Effector CD4-positive, alpha-beta T cell (primary cell): ENCODE measurements at regions not wholly inside any gene's neighbourhood (a gene's known extent, or its start where the extent isn't known, plus 50 kb on each side); places are given as distances from the start of the nearest gene placed in this dataset.
A peak's percentile ranks its signal among the peaks of the same experiment; 100 is the strongest.
"Not testable (repeated sequence)": the region's sequence is repeated elsewhere in the genome, so short reads cannot be mapped to it uniquely, and the experiment has no call there.

Source experiments
- DNase-seq: peaks from one replicate; pipeline ENCODE4 v3.0.0-alpha.2; 2020

DNA sequence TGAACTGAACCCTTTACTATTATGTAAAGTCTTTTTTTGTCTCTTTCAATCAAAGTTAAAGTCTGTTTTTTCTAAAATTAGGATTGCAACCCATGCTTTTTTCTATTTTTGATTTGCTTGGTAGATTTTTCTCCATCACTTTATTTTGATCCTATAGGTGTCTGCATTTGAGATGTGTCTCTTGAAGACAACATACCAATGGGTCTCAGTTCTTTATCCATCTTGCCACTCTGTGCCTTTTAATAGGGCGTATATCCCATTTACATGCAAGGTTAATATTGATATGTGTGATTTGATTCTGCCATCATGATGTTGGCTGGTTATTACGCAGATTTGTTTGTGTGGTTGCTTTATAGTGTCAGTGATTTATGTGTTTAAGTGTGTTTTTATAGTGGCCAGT lies 436.0 kb upstream of the SEMA6A start:
- DNase-seq: no peak

DNA sequence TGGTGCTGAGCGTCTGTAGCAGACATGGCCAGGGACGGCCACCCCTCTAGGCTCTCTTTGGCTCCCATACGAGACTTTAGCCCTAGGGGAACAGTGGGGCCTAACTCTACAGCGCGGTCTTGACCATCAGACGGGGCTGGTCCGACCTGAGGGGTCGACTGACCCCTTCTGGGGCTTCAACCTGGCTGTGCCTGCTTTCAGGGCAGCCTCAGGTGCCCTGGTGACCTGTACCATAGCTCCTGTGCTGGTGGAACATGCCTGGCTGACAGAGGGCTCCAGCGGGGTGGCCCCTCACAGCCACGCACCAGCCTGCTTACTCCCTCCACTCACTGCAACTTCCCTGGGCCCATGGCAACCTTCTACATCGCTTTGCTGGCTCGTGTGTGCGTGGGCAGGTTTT lies 423.4 kb upstream of the SEMA6A start:
- DNase-seq: no peak

DNA sequence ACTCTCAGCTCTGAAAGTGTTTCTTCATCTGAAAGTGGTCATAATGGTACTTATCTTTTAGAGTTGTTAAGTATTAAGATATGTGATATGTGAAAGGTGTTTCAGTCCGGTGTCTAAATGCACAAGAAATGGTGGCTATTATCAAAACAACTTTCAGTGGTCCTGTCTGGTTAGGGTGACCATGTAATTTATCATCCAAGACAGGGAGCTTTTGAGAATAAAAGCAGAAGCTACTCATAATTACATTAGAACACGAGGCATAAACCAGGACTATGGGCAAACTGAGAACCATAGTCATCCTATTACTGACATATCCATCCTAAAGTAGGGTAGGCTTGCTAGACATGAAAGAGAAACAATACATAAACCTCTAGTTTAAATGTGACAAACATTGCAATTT lies 418.1 kb upstream of the SEMA6A start:
- no peak for DNase-seq

DNA sequence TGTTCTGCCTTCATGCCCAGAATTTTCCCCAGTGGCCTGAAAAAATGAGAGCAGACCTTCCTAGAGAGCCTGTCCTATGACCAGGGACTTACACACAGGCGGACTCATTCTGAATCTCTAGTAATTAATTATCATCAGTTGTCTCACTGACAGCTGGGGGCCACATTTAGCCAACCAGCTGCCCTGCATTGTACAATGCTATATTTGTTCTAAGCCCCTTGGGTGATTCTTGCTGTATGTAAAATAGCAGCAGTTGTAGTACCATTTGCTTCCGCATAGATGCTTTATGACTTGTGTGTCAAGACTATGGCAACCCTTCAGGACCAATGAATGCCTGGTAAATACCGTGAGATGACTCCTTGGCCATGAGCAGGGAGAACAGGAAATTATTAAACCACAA lies 415.4 kb upstream of the SEMA6A start:
- no peak for DNase-seq

DNA sequence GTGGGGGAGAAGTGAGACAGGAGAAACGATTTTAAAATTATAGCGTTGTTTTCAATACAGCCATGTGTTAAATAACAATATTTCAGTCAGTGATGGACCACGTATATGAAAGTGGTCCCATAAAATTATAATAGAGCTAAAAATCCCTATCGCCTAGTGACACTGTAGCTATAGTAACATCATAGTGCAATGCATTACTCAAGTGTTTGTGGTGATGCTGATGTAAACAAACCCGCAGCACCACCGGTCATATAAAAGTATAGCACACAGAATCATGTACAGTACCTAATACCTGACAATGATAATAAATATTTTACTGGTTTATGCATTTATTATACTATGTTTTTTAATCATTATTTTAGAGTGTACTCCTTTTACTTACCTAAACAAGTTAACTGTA lies 407.4 kb upstream of the SEMA6A start:
- no peak for DNase-seq

DNA sequence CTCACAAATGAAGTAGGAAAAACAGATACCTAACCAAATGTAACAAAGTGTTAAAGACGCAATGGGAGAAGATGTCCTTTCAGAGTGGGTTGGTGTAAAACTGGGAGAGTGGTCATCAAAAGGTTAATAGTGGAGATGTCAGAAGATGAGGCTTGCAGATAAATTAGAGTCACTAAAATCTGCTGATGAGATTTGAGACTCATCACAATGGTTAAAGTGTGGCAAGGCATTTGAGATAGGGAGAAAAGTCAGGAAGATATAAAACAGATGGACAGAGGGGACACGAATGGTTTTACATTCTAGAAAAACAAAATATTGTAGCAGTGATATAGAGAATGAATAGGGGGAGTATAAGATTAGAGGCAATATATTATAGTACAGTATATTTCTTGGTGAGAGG lies 406.0 kb upstream of the SEMA6A start:
- DNase-seq: no peak

DNA sequence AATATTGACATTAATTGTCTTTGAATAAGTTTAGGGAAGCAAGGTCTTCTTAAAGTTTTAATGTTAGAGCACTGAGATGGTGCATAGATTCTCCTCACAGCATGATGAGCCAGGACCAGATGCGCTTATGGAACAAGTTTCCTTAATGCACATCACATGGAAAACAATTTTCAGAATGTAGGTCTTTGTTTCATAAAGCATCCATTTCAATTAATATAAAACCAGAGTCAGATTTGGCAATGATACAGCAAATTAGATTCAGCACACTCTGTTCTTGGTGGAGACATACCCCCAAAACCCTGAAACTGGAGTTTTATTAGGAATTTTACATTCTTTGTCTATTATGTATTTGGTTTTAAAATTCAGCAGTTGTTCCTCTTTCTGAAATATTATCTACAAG lies 402.1 kb upstream of the SEMA6A start:
- DNase-seq: no peak

DNA sequence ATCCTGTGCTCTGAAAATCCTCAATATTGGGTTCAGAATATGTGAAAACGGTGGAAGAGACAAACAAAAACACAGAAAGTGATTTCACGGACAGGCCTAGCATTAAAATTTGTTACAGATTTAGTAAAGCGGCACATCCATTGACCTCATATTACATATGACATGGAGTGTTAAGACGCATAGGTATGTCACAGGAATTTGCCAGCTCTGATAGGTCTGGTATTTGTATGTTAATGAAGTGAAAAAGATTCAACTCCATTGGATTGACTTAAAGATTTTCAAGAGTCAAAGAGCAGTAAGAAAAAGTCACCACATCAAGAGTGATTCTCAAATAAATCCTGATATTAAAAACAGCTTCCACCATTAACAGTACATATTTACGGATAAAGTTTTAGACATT lies 396.5 kb upstream of the SEMA6A start:
- no peak for DNase-seq

DNA sequence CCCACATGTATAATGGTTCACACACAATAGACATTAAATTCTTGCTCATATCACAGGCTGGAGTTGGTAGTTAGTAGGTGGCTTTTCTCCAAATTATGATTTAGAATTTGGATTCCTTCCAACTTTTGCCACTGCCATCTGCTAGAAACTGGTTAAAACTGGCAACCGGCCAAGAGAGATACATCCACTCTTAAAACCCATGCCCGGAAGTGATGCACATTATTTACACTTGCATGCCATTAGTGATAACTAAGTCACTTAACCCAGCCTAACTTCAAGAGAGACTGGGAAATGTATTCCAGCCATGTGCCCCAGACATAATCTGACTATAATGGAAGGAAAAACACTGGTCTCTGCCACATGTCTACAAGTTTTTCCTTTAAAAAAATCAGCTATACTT lies 395.7 kb upstream of the SEMA6A start:
- DNase-seq: no peak

DNA sequence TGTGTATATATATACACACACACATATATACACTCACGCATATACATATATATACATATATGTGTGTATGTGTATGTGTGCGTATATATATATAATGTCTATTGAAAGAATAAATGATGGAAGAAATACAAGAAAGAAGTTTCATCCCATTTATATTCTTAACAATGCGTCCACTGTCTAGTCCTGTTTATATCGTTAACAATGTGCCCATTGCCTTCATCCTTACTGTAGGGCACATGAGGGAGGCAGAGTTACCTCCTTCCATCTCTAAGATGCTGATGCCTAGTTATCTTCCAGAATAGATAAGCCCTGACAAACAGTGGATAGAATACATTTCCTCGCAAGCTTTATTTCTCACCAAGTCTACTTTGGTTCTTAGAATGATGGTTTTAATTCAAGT lies 389.8 kb upstream of the SEMA6A start:
- no peak for DNase-seq

DNA sequence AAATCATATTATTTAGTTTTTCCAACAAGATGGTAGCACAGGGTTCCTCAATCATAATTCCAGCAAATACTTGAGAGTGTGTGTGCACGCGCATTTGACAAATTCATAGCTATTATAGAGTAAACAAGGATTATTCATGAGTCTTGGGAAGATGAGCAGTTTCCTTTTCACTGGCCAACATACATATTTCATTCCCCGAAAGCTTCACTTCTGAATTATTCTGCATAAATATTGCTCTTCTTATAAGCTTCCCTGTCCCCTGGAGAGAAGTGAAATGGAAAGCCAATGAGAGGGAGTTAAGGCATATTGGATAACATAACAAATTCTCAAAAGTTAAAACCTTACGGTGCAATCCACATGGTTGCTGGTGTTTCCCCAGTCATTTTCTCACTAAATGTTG lies 386.4 kb upstream of the SEMA6A start:
- DNase-seq: no peak

DNA sequence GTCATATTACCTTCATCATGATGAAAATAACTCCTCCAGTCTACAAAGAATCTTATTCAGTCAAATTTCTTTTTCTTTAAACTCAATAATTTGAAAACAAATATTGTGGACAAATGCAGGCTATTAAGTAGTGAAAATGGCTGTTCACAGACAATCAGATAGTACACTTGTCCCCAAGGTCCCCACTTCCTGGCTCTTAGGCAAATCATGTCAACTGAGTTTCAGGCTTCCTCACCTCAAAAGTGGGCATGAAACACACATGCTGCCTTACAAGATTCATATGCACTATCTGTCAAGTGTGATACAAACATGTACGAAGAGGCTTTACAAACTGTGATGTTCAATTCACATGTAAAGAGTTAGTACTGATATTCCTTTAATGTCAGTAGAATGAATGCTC lies 385.2 kb upstream of the SEMA6A start:
- DNase-seq: no peak

DNA sequence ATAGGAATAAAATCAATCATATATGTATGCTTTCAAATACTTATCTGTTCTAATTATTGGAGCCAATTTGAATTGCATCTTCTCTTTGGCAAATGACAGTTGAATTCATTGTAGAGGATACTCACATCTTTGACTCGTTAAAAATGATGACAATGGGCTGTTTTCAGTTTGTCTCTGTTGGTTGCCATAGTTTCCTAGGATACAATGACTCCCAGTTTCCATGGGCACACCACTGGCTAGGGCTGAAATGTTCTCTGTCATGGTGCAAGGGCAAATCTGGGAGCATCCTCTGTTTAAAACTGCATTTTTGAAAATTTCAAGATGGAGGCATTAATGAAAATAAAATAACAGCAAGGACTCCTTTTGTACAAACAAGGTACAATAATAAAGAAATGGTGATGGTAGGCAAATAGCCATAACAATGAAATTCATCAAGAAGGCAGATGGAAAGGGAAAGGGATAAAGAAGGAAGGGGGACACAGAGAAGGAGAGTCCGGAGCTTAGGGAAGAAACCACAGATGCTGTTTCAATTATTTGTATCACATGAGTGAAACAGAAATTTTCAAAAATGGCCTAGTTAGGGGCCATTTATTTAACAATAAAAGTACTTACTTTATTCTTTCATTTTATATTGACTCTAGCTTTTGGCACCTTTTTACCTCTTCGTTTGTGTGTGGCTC lies 378.8 kb upstream of the SEMA6A start:
- no peak for DNase-seq

DNA sequence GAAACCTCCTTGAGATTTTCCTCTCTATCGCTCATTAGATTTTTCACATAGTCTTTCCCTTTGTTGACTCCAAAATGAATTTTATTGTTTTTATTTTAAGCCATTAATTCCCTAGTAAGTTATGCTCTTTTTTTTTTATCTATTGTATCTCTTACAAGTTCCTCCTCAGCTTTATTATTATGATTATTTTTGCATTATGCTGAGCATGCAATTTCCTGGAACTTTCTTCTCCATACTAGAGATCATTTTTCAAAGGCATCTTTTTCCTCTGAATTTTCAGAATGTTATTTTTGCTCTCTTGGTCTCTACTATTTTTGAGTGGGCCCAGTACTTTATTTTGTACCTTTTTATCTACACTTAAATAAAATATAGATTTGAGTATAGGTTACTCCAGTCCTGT lies 376.6 kb upstream of the SEMA6A start:
- DNase-seq: no peak

DNA sequence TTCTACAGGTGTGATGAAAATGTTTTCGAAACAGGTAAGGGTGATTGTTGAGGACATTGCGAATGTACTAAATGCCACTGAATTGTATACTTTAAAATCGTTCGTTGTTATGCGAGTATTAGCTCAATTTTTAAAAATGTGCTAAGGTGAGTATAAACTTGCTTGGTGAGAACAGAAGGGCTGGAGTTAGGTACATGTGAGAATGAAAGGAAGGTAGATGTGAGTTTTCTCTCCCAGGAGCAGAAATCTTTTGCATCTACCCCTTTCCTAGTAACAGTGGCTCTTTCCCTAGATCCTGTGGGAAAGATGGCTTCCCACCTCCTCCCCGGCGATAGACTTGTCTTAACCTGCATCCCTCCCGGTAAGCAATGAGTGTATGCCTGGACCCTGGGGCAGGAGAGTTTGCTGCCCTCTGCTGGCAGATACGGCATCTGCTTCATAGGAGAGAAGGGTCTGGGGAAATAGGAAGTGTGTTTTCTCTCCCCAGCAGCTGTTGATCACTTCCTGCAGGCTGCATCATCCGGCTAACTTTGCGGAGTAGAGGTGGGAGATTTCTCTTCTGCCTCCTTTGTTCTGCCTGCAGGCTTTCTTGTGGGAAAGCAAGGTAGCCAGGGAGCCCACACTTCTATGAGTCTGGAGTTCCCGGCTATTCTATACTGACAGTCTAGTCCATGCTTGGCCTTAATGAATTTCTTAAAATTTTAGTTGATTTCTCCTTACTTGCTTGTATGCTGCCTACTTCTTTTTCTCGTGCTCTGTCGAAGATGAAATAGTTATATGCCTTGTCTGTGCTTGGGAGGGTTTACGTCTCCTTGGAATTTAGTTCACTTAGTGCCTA lies 373.3 kb upstream of the SEMA6A start:
- peak; percentile 28 for DNase-seq

DNA sequence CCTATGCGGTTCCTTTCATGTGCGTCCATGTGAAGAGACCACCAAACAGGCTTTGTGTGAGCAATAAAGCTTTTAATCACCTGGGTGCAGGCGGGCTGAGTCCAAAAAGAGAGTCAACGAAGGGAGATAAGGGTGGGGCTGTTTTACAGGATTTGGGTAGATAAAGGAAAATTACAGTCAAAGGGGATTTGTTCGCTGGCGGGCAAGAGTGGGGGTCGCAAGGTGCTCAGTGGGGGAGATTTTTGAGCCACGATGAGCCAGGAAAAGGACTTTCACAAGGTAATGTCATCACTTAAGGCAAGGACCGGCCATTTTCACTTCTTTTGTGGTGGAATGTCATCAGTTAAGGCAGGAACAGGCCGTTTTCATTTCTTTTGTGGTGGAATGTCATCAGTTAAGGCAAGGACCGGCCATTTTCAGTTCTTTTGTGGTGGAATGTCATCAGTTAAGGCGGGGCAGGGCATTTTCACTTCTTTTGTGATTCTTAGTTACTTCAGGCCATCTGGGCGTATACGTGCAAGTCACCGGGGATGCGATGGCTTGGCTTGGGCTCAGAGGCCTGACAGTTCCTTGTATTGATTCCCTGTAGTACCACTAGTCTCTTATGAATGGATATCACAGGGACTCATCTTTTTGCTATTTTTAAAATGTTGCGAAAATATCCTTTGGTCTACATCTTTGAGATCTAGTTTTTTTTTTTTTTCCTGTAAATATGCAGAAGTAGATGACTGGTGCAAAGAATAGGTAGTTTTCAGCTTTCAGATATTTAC lies 371.2 kb upstream of the SEMA6A start:
- not testable (repeated sequence) for DNase-seq

DNA sequence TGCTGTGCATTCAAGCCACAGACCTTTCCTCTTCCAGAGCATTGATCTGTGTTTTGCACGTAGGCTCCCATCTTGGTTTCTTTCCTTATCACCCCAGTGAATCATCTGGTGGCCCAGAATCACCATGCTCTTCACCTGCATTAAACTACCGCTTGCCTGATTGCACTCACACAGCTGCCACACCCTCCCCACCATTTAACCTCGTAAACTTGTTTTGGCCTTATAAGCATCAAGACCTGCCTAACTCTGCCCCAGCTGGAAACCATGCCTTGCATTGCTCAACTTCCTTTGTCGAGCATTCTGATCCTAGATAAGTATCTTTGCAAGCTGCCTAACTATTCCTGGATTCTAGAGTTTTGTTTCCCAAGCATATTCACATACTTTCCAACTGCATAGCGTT lies 369.6 kb upstream of the SEMA6A start:
- DNase-seq: no peak

DNA sequence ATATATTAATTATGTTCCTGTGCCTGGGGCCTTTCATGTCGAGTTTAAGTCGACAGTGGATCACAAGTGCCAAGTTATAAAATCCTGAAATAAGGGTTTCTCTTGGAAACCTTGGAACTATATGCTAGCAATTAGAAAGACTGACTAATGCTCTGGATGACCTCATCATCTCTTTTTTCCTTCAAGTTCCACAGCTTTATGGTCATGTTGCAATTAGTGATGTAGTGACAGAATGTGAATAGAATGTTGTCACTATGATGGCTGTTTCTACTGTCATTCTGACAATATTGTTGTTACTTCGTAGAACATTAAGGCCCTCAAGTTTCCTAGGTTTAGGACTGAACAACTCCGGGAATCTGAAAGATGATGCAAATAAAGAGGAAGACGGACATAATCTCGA lies 368.0 kb upstream of the SEMA6A start:
- no peak for DNase-seq

DNA sequence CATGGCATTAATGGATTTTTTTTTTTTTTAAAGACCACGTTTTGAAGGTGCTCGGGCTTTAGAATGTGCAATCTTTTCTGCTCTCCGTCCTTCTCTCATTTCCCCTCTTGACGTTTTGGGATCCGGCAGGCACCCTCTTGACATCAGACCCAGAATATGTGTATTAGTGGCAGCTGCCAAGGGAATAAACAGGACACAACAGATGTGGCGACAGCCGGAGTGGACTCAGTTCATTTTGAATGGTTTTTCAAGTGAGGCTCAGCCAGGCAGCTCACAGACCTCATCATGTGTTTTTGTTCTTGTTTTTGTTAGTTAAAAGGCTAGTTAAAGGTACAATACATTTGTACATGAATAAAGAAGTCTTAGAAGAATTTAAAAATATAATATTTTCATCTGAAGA lies 365.0 kb upstream of the SEMA6A start:
- no peak for DNase-seq

DNA sequence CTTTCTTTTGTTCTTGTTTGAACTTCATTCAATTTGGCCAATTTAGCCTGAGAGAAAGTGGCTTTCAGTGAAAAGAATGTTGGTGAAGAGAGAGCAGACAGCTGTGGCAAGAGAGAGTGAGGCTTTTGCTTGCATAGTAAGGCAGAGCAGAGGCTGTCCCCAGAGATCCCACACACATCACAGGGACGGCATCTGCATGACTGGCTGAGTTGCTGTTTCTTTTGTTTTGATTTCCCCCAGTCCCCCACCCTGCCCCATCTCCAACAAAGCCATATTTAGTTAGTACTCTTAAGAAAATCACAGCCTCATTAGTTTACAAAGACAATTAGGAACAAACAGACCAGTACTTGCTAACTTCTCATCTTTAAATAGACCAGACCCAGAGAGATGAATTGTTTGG lies 363.9 kb upstream of the SEMA6A start:
- no peak for DNase-seq

DNA sequence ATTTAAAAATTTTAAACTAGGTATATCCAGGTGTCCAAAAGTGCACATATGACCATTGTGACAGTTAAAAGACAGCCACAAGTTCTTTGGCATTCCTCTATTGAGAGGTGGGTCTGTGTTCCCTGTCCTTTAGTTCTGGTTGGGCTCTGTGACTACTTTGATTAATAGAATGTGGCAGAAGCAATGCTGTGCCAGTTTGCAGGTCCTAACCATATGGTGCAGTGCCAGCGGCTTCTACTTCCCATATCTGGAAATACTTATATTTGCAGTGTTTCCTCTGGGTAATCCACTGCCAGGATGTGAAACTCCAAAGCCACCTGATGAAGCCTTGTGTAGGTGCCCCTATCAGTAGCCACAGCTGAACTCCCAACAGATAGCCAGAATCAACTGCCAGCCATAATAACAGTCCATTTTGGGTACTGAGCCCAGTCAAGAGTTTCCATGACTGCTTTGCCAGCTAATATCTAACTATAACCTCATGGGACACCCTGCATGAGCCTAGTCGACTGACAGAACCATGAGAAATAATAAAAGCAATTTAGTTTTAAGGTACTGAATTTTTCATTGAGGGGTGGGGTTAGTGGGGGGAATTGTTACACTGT lies 361.0 kb upstream of the SEMA6A start:
- no peak for DNase-seq

DNA sequence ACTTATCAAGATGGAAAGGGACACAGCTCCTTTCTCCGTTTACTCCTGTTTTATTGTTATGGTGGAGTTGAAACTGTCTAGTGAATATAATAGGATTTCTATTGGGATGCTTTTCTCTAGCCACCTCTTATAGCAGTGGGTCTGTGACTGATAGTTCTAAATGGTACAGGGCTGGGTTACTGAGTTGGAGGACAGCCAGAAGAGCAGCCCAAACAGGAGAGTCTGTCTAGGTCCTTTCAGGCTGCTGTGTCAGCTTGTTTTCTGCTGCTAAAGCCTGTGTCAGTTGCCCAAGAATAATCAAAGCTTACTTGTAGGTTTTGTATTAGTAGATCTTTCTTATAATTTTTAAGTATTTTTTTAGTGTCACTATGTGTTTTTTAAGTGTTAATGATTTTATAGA lies 356.0 kb upstream of the SEMA6A start:
- no peak for DNase-seq

DNA sequence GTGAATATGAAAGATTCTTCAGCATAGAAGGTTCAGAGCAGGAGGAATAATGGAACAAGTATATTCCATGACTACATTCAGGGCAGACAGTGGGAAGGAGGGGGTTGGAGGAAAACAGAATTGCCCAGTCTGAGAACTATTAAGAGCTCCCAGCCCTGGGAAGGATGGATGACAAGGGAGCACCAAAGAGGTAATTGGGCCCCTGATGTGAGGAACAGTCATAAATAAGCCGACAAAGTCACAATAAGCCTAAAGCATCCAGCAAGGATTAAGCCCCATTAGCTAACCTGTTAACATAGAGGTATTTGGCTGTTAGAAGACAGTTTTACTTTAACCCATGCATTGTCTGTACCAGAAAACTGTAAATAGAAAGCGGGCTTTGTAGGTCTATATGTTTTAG lies 348.7 kb upstream of the SEMA6A start:
- DNase-seq: no peak

DNA sequence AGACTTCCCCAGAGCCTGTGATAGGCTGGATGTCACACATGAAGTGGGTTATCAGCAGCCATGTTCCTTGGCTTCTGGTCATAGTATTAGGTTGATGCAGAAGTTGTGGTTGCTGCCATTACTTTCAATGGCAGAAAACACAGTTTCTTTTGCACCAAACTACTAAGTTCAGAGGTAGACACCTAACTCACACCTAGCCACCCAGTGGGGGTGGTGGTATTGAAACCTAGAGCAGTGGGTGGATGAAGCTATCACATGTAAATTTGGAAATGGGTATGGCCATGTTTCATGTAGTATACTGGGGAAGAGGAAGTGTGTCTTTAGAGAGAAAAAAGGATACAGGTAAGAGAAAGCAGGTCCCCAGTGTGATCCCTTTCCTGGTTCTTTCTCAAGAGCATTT lies 347.9 kb upstream of the SEMA6A start:
- no peak for DNase-seq
